NT2/D1 (cell line): ENCODE measurements at regions not wholly inside any gene's neighbourhood (a gene's known extent, or its start where the extent isn't known, plus 50 kb on each side); places are given as distances from the start of the nearest gene placed in this dataset.

Experiments used
- SUZ12 ChIP-seq: IDR thresholded peaks from 2 replicates; pipeline ENCODE4 v1.6.1; 2011; ENCODE audit not compliant: insufficient read length, insufficient read depth; ENCODE audit errors: extremely low read depth
- YY1 ChIP-seq: IDR thresholded peaks from 2 replicates; pipeline ENCODE4 v1.6.1; 2011; ENCODE audit not compliant: insufficient read length, insufficient read depth
- ZNF274 ChIP-seq: IDR thresholded peaks from 2 replicates; pipeline ENCODE4 v1.6.1; 2011; ENCODE audit warnings: mild to moderate bottlenecking, low read depth, low read length

DNA sequence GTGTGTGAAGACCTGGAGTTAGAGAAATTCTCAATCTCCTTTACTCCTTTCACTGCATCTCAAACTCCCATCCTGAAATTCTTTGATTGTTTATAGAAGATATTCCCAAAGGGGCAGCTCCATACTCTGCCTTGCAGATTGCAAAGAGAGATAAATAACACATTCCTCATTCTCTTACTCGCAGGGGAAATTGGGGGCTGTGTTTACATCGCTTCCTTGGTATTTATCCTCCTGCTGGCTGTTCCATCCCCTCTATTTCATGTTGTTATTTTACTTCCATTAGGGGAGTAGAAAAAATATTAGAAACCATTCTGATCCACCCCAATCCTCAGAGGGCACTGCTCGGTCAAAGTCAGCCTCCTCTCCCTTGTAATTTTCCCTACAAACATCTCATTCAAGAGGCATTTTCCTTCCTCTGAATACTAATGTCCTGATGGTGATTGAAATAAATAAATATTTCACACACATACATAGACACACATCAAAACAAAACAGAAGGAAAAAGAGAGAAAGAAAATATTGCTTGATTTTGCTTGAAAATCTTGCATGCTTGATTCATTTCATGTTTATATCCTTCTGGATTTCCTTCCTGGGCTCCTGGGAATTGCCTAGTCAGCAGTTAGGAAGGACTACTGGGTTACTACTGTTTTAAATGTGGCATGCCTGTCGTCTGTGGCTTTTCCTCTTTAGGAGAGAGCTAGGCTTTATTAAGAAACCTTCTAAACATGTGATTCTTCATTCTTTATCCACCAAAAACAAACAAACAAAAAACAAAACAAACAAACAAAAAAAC is 420.1 kb upstream of the PAPPA start:
- TF ChIP-seq ZNF274 (no peak), YY1 (no peak), SUZ12 (no peak)
